ENCODE measurements at regions not wholly inside any gene's neighbourhood (a gene's known extent, or its start where the extent isn't known, plus 50 kb on each side); places are given as distances from the start of the nearest gene placed in this dataset.
"Not testable (repeated sequence)": the region's sequence is repeated elsewhere in the genome, so short reads cannot be mapped to it uniquely, and the experiment has no call there.

GRCh38 chr7:86440420-86440819, 203.3 kb upstream of the GRM3 start:
- H3K4me3 Mint-ChIP-seq; H3K4me1 Mint-ChIP-seq; H3K4me1 ChIP-seq (ENCODE audit: control insufficient read depth, insufficient read depth, low read length, poor library complexity, severe bottlenecking); H3K36me3 Mint-ChIP-seq; H3K4me3 ChIP-seq (ENCODE audit: low read depth, low read length); H3K27ac Mint-ChIP-seq; ATAC-seq (ENCODE audit: low read depth in 2 of 2); H3K27ac ChIP-seq (ENCODE audit: insufficient read depth, low read length, poor library complexity, severe bottlenecking); H3K27me3 Mint-ChIP-seq; H3K36me3 ChIP-seq (ENCODE audit: control insufficient read depth, insufficient read depth, low read length); H3K9me3 ChIP-seq (ENCODE audit: control insufficient read depth in 2 of 2, low read length in 2 of 2); DNase-seq; H3K27me3 ChIP-seq (ENCODE audit: control insufficient read depth, insufficient read depth, low read length): not testable (repeated sequence)
- peaks cover 2 to 10% (median 3%) of the 10 kb centered on the region in 7 donors for H3K9me3 Mint-ChIP-seq

- Mint-ChIP-seq H3K4me1 (peaks cover 0 to 2% (median 0%) of the 10 kb centered on the region in 4 donors), H3K36me3 (no peaks in the 10 kb centered on the region), H3K27me3 (no peaks in the 10 kb centered on the region), H3K4me3 (no peak overlapping the region), H3K27ac (no peak overlapping the region), H3K9me3 (peaks cover 0 to 10% (median 5%) of the 10 kb centered on the region in 7 donors)
- Histone ChIP-seq H3K27ac (ENCODE audit: insufficient read depth, low read length, poor library complexity, severe bottlenecking) (no peak overlapping the region), H3K9me3 (ENCODE audit: control insufficient read depth in 2 of 2, low read length in 2 of 2) (no peaks in the 10 kb centered on the region), H3K36me3 (ENCODE audit: control insufficient read depth, insufficient read depth, low read length) (no peaks in the 10 kb centered on the region), H3K4me3 (ENCODE audit: low read depth, low read length) (no peak overlapping the region), H3K4me1 (ENCODE audit: control insufficient read depth, insufficient read depth, low read length, poor library complexity, severe bottlenecking) (no peaks in the 10 kb centered on the region), H3K27me3 (ENCODE audit: control insufficient read depth, insufficient read depth, low read length) (no peaks in the 10 kb centered on the region)
- ATAC-seq (ENCODE audit: low read depth in 2 of 2) (no peak), DNase-seq (no peak)
Observed at GRCh38 chr7:86437951-86438450, 205.7 kb upstream of the GRM3 start.

- no peak overlapping the region for H3K4me3 ChIP-seq (ENCODE audit: low read depth, low read length)
- Mint-ChIP-seq H3K4me3 (no peak overlapping the region), H3K27ac (no peak overlapping the region), H3K27me3 (no peaks in the 10 kb centered on the region), H3K9me3 (peaks cover 0 to 14% (median 4%) of the 10 kb centered on the region in 7 donors), H3K4me1 (no peaks in the 10 kb centered on the region), H3K36me3 (no peaks in the 10 kb centered on the region)
- H3K27me3 ChIP-seq (ENCODE audit: control insufficient read depth, insufficient read depth, low read length) = no peaks in the 10 kb centered on the region
- H3K9me3 ChIP-seq (ENCODE audit: control insufficient read depth in 2 of 2, low read length in 2 of 2) = no peaks in the 10 kb centered on the region
- H3K36me3 ChIP-seq (ENCODE audit: control insufficient read depth, insufficient read depth, low read length) = no peaks in the 10 kb centered on the region
- H3K4me1 ChIP-seq (ENCODE audit: control insufficient read depth, insufficient read depth, low read length, poor library complexity, severe bottlenecking) = no peaks in the 10 kb centered on the region
- ATAC-seq (ENCODE audit: low read depth in 2 of 2) (no peak), DNase-seq (no peak)
- no peak overlapping the region for H3K27ac ChIP-seq (ENCODE audit: insufficient read depth, low read length, poor library complexity, severe bottlenecking)
Observed at GRCh38 chr7:86431761-86432160, 211.9 kb upstream of the GRM3 start.

GRCh38 chr7:86411814-86412213, 231.9 kb upstream of the GRM3 start:
- Mint-ChIP-seq H3K27ac (no peak overlapping the region), H3K9me3 (peaks cover 0 to 23% (median 4%) of the 10 kb centered on the region in 7 donors), H3K4me1 (no peaks in the 10 kb centered on the region)

GRCh38 chr7:86407291-86407690, 236.4 kb upstream of the GRM3 start:
- H3K4me1 Mint-ChIP-seq = no peaks in the 10 kb centered on the region
- Histone ChIP-seq H3K4me3 (ENCODE audit: low read depth, low read length) (no peak overlapping the region), H3K27ac (ENCODE audit: insufficient read depth, low read length, poor library complexity, severe bottlenecking) (no peak overlapping the region), H3K9me3 (ENCODE audit: control insufficient read depth in 2 of 2, low read length in 2 of 2) (peaks cover 0 to 4% of the 10 kb centered on the region in 2 experiments), H3K36me3 (ENCODE audit: control insufficient read depth, insufficient read depth, low read length) (no peaks in the 10 kb centered on the region), H3K27me3 (ENCODE audit: control insufficient read depth, insufficient read depth, low read length) (no peaks in the 10 kb centered on the region), H3K4me1 (ENCODE audit: control insufficient read depth, insufficient read depth, low read length, poor library complexity, severe bottlenecking) (no peaks in the 10 kb centered on the region)
- ATAC-seq (ENCODE audit: low read depth in 2 of 2) = no peak
- no peaks in the 10 kb centered on the region for H3K27me3 Mint-ChIP-seq
- peaks cover 0 to 17% (median 4%) of the 10 kb centered on the region in 7 donors for H3K9me3 Mint-ChIP-seq
- DNase-seq = no peak
- H3K4me3 Mint-ChIP-seq = no peak overlapping the region
- H3K27ac Mint-ChIP-seq = no peak overlapping the region
- no peaks in the 10 kb centered on the region for H3K36me3 Mint-ChIP-seq

More at GRCh38 chr7:86411814-86412213, 231.9 kb upstream of the GRM3 start:
- Histone ChIP-seq H3K27ac (ENCODE audit: insufficient read depth, low read length, poor library complexity, severe bottlenecking) (no peak overlapping the region), H3K27me3 (ENCODE audit: control insufficient read depth, insufficient read depth, low read length) (no peaks in the 10 kb centered on the region), H3K4me1 (ENCODE audit: control insufficient read depth, insufficient read depth, low read length, poor library complexity, severe bottlenecking) (no peaks in the 10 kb centered on the region), H3K36me3 (ENCODE audit: control insufficient read depth, insufficient read depth, low read length) (no peaks in the 10 kb centered on the region), H3K4me3 (ENCODE audit: low read depth, low read length) (no peak overlapping the region), H3K9me3 (ENCODE audit: control insufficient read depth in 2 of 2, low read length in 2 of 2) (peaks cover 2 to 4% of the 10 kb centered on the region in 2 experiments)
- Mint-ChIP-seq H3K36me3 (no peaks in the 10 kb centered on the region), H3K4me3 (no peak overlapping the region), H3K27me3 (no peaks in the 10 kb centered on the region)
- no peak for ATAC-seq (ENCODE audit: low read depth in 2 of 2)
- no peak for DNase-seq

- H3K27ac Mint-ChIP-seq = no peak overlapping the region
- ATAC-seq (ENCODE audit: low read depth in 2 of 2) = no peak
Observed at GRCh38 chr7:86391813-86392212, 251.9 kb upstream of the GRM3 start.

GRCh38 chr7:86375602-86376001, 268.1 kb upstream of the GRM3 start:
- H3K36me3 ChIP-seq (ENCODE audit: control insufficient read depth, insufficient read depth, low read length); H3K27me3 Mint-ChIP-seq; H3K27me3 ChIP-seq (ENCODE audit: control insufficient read depth, insufficient read depth, low read length); H3K4me1 Mint-ChIP-seq; H3K4me3 ChIP-seq (ENCODE audit: low read depth, low read length); DNase-seq; ATAC-seq (ENCODE audit: low read depth in 2 of 2); H3K9me3 ChIP-seq (ENCODE audit: control insufficient read depth in 2 of 2, low read length in 2 of 2); H3K27ac Mint-ChIP-seq; H3K27ac ChIP-seq (ENCODE audit: insufficient read depth, low read length, poor library complexity, severe bottlenecking); H3K4me1 ChIP-seq (ENCODE audit: control insufficient read depth, insufficient read depth, low read length, poor library complexity, severe bottlenecking); H3K4me3 Mint-ChIP-seq; H3K36me3 Mint-ChIP-seq: not testable (repeated sequence)
- H3K9me3 Mint-ChIP-seq = peaks cover 3 to 24% (median 7%) of the 10 kb centered on the region in 7 donors

More at GRCh38 chr7:86391813-86392212, 251.9 kb upstream of the GRM3 start:
- Mint-ChIP-seq H3K4me1 (no peaks in the 10 kb centered on the region), H3K9me3 (peaks cover 4 to 34% (median 10%) of the 10 kb centered on the region in 7 donors), H3K4me3 (no peak overlapping the region), H3K36me3 (no peaks in the 10 kb centered on the region), H3K27me3 (no peaks in the 10 kb centered on the region)
- DNase-seq = no peak
- Histone ChIP-seq H3K4me3 (ENCODE audit: low read depth, low read length) (no peak overlapping the region), H3K36me3 (ENCODE audit: control insufficient read depth, insufficient read depth, low read length) (no peaks in the 10 kb centered on the region), H3K9me3 (ENCODE audit: control insufficient read depth in 2 of 2, low read length in 2 of 2) (no peaks in the 10 kb centered on the region), H3K4me1 (ENCODE audit: control insufficient read depth, insufficient read depth, low read length, poor library complexity, severe bottlenecking) (no peaks in the 10 kb centered on the region), H3K27me3 (ENCODE audit: control insufficient read depth, insufficient read depth, low read length) (no peaks in the 10 kb centered on the region), H3K27ac (ENCODE audit: insufficient read depth, low read length, poor library complexity, severe bottlenecking) (no peak overlapping the region)

GRCh38 chr7:86372262-86372661, 271.4 kb upstream of the GRM3 start:
- H3K9me3 Mint-ChIP-seq = peaks cover 4 to 9% (median 6%) of the 10 kb centered on the region in 7 donors
- H3K27me3 ChIP-seq (ENCODE audit: control insufficient read depth, insufficient read depth, low read length) = no peaks in the 10 kb centered on the region
- H3K27ac ChIP-seq (ENCODE audit: insufficient read depth, low read length, poor library complexity, severe bottlenecking) = no peak overlapping the region
- H3K9me3 ChIP-seq (ENCODE audit: control insufficient read depth in 2 of 2, low read length in 2 of 2) = no peaks in the 10 kb centered on the region
- no peaks in the 10 kb centered on the region for H3K4me1 Mint-ChIP-seq
- no peak overlapping the region for H3K4me3 ChIP-seq (ENCODE audit: low read depth, low read length)
- peak overlapping the region in 1 of 4 donors; percentile 32 for H3K4me3 Mint-ChIP-seq
- no peaks in the 10 kb centered on the region for H3K4me1 ChIP-seq (ENCODE audit: control insufficient read depth, insufficient read depth, low read length, poor library complexity, severe bottlenecking)
- no peak for ATAC-seq (ENCODE audit: low read depth in 2 of 2)
- H3K36me3 Mint-ChIP-seq = no peaks in the 10 kb centered on the region
- H3K36me3 ChIP-seq (ENCODE audit: control insufficient read depth, insufficient read depth, low read length) = no peaks in the 10 kb centered on the region
- no peaks in the 10 kb centered on the region for H3K27me3 Mint-ChIP-seq
- DNase-seq = no peak
- no peak overlapping the region for H3K27ac Mint-ChIP-seq

Data from CD4-positive, CD25-positive, alpha-beta regulatory T cell (primary cell).